C4-2B (cell line): ENCODE measurements at regions not wholly inside any gene's neighbourhood (a gene's known extent, or its start where the extent isn't known, plus 50 kb on each side); places are given as distances from the start of the nearest gene placed in this dataset.

ENCODE experiments used
- CTCF ChIP-seq: fragments of 450-650 bp; conservative IDR thresholded peaks from 2 replicates; pipeline ENCODE4 v1.5.1; 2017; ENCODE audit warnings: mild to moderate bottlenecking
- ZFX ChIP-seq: fragments of 450-650 bp; IDR thresholded peaks from 2 replicates; pipeline ENCODE4 v1.6.1; 2017

- no peak for TF ChIP-seq CTCF
- no peak for TF ChIP-seq ZFX
Measured at GRCh38 chr2:196239622-196240587, 68.5 kb upstream of the STK17B start.
